ENCODE measurements at regions not wholly inside any gene's neighbourhood (a gene's known extent, or its start where the extent isn't known, plus 50 kb on each side); places are given as distances from the start of the nearest gene placed in this dataset.

DNA sequence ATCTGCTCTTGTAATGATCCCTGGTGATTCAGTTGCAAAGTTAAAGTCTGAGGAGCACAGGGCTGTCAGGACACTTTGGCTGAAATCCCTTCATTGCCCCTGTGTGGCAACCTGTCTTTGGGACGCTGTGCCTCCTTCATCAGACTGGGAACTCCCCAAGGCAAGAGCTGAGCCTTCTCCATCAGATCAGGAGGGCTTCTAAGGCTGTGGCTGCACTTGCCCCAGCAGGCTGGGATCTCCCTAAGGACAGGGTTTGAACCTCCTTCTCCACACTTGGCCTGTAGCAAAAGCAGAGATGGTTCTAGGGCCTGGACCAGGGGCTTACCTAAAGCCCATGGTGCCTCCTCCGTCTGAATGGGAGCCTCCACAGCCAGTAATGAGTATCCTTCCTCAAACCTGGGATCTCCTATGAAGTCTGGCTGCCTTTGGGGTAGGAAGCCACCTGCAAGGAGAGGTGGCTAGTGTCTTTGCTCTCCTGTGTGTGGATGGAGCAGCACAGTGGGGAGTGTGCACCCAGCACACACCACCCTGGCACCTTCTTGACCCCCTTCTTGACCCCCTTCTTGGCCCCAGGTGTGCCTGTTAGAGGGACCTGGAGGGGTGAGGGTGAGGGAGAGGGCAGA is 79.0 kb upstream of the NKD1 start:
- DNase-seq = no peak

DNA sequence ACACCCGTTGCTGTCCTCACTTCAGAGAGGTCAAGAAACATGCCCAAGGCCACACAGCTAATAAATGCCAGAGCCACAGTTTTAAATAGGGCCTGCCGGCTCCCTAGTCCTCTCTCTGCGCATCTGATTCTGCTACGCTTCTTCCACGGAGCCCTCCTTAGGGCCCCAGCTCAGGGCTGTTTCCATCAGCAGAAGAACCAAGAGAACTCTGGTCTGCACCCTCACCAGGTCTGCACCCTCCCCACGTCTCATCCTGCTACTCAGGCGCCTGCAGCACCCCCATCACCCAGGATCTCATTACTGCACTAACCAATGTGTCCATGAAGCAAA is 79.5 kb upstream of the NKD1 start:
- no peak for DNase-seq

DNA sequence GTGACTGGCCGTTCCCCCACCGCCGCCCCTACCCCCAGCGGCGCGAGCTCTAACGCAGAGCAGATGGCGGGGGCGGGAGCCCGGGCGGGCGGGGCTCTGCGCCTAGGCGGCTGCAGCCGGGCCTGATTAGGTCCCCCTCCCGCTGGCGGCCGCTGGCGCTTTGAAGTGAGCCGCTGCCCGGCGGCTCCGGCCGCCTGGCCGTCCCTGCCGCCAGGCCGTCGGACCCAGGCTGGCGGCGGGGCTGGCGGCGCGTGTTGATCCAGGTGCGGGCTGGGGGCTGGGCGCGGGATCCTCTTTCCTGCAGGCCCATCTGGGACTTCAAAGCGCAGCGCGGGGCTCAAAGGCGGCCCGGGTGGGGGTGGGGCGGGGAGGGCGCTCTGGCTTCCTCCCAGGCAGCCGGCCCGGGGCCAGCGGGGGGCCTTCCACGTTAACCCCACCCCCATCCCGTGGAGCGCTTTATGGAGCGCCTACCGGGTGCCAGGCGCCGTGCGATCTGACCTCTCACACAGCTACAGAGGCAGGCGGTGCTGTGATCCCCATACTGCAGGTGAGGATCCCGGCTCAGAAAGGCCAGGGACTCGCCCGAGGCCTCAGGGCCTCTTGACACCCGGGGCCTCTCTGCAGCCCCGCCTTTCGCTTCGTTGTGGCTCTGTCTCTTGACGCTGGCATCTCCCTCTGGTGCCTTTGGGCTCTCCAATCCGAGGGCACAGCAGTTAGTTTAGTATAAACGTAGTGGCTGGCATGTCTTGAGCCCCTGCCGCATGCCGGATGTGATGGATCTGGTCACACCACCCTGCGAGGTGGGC is 80.0 kb upstream of the NKD1 start:
- DNase-seq = peak; percentile 35

DNA sequence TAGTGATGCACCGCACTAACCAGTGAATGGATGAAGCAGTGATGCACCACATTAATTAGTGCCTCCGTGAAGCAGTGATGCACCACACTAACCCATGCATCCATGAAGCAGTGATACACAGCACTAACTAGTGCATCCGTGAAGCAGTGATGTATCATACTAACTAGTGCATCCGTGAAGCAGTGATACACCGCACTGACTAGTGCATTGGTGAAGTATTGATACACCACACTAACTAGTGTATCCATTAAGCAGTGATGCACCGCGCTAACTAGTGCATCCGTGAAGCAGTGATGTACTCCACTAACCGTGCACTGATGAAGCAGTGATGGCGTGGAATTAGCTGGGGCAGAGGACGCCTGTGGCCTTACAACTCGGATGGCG is 80.6 kb upstream of the NKD1 start:
- DNase-seq = no peak

DNA sequence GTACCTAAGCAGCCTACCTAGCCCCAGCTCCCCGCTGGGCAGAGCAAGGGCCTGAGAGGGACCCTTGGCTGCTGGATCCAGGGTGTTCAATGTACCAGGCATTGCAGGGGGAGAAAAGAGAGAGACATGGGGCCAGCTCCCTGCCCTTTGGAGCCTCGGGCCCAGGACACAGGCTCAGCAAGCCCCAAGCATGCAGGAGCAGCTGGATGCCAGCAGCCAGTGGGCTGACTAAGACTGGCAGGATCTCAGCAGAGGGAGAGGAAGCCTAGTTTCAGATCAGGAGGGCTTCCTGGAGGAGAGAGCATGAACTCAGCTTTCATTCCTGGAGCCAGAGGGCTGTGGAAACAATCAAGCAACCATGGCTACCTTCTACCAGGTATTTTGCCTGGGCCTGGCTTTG is 82.0 kb upstream of the NKD1 start:
- no peak for DNase-seq

DNA sequence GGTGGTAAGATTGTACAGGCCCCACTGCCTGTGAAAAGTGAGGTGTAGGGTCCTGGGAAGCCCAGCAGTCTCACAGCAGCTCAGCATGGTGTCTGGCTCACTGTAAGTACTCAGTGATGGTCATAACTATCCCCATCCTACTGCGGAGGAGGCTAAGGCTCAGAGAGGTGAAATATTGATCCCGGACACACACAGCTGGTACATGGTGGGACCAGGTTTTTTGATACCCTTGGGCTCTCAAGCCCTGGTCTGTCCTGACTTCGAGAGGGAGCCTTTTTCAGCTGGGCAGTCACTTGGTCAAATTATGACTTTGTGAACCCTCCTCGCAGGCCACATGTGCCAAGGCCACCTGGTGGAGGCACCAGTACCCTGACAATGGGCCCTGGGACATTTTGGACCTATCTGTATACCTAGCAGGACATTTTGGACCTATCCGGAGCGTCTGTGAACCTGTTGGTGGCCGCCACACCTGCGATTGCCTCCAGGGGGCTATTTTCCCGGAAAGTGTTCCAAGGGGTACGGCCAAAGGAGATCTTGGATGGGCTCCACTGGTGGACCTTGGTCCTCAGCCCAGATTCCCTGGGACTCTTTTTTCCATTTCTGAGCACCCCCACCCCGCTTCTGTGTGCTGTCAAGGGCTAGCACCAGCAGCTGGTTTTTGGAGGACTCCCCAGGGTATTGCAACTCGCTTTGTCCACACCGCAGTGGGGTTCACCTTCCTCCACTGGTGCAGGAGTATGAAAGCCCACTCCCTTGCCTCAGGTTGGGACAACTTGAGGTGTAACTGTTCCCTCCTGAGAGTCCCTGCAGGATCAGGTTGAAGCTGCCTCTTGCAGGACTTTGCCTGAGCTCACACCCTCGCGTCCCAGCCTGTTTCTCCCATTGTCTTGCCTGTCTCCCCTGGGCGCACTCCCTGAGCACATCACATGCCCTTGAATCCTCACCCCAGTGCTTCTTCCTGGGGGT is 83.6 kb upstream of the NKD1 start:
- no peak for DNase-seq

DNA sequence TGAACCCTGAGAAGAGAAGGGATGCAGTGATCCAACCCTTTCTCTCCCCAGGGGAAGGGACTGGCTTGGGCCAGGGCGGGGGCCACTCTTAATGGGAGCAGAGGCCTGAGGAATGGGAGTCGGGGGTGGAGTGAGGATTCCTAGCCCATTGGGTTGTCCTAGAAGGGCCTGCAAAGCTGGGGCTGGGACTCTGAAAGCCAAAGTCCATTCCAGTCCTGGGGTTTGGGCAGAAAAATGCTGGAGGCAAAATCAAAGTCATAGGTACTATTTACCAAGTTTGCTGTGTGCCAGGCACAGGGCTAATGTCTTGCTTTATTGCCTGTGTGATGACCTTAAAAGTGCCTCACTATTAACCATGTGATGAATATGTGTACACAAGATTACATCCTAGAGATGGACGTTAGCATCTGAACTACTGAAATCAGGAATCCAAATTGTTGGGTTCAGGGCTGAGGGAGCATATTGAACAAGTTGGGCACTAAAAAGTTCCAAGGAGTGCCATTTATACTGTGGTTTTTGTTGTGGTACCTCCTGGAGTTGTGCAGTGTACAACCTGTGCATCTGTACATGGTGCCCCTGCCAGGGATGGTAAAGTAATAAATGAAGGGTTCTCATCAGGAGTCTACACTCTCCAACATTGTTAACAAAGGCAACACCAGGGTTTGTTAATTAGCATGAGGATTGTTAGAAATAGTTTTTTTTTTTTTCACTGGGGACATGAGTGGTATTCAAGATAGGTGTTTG is 84.4 kb upstream of the NKD1 start:
- no peak for DNase-seq

DNA sequence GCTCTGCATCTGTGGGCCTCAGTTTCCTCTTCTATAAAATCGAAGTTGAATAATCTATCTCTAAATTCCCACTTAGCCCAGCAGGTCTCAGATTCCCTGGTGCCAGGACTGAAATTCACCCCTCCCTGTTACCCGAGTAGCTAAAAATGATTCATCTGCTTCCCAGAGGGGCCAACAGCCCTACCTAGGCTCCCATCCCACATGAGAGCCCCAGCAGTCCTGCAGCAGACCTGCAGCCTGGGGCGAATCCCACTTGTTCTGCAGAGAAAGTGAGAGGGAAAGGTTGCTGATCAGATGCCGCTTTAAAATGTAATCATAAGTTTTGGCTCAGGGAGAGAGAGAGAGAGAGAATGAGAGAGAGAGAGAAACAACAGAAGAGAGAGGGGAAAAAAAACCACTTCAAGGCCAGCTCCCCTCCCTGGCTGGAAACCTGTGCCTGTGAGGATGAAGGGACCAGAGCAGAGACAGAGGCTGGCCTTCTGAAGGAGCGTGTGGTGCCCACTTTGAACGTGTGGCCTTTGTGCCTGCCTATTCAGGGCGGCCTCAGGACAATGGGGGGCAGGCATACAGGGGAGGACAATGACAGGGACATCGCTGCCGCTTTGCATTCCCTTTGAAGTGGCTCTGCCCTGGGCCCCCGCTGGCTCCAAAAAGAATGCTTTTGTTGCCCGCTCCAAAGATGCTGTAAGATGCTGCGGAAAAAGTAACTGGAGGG is 85.2 kb upstream of the NKD1 start:
- no peak for DNase-seq

DNA sequence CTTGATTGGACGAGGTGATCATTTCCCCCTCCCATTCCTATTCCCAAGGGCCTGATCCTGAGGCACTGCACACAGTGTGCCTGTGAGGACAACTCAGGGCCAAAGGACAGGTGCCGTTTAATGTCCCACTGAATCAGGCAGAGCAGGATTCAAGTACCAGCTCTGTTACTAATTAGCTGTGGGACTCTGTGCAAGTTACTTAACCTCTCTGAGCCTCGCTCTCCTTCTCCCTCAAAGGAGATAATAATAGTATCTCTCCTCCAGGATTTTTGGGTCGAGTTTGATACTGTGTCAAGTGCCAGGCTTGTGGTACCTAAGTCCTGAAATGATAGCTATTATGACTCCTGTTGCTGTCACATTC is 86.8 kb upstream of the NKD1 start:
- DNase-seq = no peak

DNA sequence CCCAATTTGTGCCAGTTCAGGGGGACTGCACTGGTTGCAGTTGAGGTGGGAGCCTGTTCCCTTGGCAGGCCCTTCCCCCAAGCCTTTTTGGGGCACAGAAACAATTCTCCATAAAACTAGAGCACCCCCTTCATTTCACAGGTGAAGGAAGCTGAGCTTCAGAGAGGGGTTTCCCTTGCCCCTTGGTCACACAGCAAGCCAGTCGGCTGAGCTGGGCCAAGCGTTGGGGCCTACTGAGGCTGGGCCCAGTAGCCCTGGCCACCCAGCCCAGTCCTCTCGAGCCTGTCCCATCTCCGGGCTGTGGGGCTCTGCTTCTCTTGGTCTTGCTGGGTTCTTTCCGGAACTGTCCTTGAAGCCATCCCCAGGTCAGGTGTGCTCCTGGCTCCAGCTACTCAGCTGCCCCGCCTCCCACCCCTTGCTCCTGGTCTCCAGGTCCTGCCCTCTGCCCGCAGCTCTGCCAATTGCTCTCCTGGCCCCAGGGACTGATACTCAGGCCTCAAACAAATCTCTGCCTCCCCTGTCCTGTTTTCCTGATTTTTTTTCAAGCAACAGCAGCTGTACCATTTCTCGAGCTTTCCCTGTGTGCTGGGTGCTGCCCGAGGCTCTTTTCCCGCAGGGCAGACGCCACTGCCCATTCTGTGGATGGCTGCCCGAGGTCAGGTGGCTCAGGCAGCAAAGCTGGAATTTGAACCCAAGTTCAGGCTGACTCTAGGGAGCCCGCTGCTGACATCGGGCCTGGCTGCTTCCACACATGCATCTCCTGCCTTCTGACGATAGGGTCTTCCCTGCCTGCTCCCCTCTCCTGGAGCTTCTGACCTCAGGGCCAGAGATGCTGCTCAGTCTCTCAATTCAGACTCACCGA is 87.4 kb upstream of the NKD1 start:
- DNase-seq = no peak

DNA sequence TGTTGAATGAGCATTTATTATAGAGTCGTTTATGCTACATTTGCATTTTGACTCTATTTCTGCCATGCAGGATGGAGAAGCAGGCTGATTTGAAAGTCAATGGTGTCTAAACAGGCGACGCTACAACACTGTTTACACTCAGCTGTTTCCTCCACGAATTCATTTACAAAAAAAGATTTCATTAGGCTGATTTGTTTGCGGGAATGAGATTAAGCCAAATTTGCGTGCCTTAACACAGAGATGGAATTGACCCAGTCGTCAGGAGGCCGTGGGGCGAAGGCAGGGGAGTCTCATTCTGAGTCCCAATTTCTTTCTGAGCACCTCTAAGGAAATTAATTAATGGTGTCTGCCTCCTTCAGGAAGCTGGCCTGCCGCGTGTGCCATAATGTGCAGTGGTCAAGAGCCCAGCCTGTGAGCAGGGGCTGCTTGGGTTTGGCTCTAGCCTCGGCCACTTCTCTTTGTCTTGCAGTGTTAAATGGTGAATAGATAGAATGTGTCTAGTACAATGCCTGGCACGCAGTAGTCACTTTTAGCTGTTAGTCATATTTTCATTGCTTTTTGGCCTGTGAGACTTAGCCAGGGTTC is 88.6 kb upstream of the NKD1 start:
- DNase-seq = no peak

DNA sequence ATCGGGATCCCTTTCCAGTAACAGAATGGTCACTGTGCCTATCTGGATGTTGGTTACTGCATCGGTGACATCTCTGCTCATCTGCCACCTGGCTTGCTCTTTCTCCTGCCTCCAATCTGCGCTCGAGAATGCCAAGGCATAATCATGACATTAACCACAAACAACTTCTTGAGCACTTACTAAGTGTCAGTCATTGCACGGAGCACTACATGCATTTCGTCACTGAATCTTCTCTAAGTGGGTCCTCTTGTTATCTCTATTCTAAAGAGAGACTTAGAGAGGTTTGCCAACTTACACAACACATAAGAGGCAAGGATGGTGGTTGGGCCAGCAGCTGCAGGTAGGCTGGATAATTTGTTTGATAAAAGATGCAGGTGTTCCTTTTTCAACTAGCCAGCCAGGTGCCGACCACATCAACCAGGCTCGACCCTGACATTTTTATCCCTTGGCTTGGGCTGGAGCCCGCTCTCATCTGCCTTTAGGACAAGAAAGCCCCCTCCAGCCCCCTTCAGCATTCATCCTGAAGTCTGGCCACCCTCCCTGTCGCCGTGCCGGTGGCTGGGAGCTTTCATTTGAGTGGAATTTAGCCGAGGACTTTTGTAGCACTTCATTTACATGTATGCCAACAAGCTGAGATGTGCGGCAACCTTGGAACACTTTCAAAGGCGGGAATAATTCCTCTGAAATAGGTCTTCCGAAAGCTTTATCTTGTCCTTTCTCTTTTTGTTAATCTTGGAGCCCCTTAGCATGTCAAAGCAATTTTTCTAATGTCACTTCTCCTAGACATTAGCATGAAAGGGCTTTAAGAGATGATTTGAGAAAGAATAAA is 89.3 kb upstream of the NKD1 start:
- DNase-seq = no peak

DNA sequence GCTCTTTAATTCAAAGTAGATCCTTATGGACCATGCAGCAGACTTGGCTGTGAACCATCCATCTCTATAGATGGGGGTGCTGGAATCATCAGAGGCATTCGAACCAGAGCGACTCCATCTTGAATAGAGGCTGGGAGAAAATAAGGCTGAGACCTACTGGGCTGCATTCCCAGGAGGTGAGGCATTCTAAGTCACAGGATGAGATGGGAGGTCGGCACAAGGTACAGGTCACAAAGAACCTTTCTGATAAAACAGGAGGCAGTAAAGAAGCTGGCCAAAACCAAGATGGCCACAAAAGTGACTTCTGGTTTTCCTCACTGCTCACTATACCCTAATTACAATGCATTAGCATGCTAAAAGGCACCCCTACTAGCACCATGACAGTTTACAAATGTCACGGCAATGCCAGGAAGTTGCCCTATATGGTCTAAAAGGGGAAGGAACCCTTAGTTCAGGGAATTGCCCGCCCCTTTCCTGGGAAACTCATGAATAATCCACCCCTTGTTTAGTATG is 89.2 kb upstream of the BRD7 start:
- no peak for DNase-seq

DNA sequence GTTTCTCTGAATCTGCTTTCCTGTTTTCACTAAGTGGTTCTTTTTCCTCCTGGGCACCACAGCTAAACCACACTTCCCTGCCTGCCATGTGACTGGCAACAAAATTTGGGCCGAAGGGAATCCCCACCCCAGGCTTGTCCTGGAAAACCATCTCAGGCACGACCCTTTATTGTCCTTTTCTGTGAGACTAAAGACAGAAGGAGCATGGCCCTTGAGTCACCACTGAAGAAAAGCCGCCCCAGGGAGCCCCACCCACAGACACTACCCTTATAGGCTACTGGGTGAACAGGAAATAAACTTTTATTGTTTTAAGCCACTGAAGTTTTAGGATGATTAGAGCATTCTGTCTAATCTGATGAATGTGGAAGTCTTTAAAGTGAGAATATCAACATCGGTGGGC is 88.6 kb upstream of the BRD7 start:
- no peak for DNase-seq

DNA sequence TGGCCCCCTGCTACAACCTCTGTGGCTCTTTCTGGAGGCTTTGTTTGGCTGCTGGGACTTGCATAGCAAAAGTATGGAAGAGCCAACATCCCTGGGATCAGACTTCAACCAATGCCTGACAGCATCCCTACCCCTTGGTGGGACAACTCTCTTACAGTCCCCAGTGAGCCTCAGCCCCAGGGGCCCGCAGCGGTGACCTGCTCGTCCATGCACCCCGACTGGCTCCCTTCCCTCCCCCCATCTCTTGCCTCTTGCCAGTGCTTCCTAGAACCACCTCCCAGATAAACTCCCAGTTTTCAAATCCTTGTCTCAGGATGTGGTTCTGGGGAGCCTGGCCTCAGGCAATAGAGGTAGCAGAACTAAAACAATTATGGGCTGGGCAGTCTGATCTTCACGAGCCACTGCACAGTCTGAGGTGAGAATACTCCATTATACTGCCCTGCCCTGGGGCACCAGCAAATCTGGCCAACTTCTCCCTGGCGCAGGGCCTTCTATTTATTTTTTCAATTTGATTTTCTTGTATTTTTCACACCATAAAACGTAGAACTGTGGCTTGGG is 86.6 kb upstream of the BRD7 start:
- DNase-seq = no peak

DNA sequence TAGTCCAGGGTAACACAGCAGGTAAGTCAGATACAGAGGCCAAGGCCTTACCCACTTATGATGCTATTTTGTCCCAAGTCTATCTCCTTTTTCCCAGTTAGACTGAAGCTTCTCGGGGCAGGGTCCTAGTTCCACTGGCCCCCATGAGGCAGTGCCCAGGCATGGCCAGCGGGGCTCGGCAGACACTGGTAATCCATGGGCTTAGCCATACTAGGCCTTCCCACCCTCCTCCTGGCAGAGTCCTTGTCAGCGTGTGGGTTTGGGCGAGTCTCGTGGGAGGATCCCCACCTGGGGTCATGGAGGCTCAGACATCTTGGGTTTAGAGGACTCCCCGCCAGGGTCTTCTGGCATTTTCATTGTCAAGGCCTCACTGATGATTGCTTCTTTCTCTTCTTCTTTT is 84.7 kb upstream of the BRD7 start:
- DNase-seq = no peak

DNA sequence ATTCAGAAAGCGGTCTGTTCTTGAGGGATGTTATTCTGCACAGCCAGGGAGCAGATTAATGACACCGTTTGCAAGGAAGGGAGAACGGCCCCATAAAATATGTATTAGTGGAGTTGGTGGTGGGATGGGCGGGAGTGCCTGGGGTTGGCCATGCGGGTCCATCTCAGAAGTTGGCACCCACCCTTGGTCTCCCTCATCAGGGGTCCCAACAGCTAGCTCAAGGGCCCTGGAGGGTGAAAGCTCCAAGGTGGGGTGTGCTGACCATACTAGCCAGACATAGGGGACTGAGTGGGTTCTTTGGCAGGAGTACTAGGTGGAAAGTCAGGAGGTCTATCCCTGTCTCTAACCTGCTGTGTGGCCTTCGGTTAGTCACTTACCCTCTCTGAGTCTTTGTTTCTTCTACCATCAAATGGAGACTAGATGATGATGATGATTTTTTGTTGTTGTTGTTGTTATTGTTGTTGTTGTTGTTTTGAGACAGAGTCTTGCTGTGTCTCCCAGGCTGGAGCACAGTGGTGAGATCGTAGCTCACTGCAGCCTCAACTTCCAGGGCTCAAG is 83.2 kb upstream of the BRD7 start:
- no peak for DNase-seq

DNA sequence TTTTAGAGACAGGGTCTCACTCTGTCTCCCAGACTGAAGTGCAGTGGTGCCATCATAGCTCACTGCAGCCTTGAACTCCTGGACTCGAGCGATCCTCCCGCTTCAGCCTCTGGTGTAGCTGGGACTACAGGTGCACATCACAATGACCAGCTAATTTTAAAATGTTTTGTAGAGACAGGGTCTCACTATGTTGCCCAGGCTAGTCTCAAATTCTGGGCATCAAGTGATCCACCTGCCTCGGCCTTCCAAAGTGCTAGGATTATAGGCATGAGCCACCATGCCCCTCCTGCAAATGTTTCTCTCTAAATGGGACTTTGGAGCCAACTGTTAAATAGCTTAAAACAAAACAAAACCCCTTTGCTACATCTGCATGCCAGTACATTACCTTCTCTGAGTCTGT is 82.2 kb upstream of the BRD7 start:
- DNase-seq = no peak

DNA sequence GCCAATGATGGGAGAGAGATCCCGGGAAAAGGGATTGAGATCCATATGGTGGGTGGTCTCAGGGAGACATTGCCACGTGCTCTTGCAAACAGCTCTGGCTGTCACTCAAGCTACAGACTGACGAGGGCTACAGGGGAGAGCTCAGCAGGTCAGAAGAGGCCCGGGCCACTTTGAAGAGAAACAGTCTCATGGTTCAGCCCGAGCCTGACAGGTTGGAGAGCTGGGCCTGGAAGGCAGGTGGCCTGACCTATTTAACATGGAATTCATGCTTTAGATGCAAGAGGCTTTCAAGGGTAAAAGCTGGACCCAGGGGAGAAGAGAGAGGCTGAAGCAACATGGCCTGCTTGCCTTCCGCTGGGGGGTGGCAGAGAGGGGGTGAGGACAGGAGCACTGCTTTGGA is 81.0 kb upstream of the BRD7 start:
- DNase-seq = no peak

All from stimulated activated CD8-positive, alpha-beta memory T cell treated with anti-CD3 and anti-CD28 coated beads, Interleukin-4, amount 100 ng/mL, for 48 hours (primary cell).